Left forelimb (tissue), 1 donor: ENCODE measurements at regions not wholly inside any gene's neighbourhood (a gene's known extent, or its start where the extent isn't known, plus 50 kb on each side); places are given as distances from the start of the nearest gene placed in this dataset.
"Not testable (repeated sequence)": the region's sequence is repeated elsewhere in the genome, so short reads cannot be mapped to it uniquely, and the experiment has no call there.

Experiments
- DNase-seq: peaks from one replicate; pipeline ENCODE4 v3.0.0-alpha.2; 2018; ENCODE audit warnings: low spot score

- no peak for DNase-seq
These were observed 257.1 kb downstream of the ACKR3 start for GRCh38 chr2:236826606-236827156.

- DNase-seq = no peak
These were observed 257.7 kb upstream of the COPS8 start for GRCh38 chr2:236827997-236828396.

- DNase-seq = no peak
These were observed 256.9 kb upstream of the COPS8 start for GRCh38 chr2:236828820-236829219.

- no peak for DNase-seq
These were observed 254.8 kb upstream of the COPS8 start for GRCh38 chr2:236830926-236831325.

- DNase-seq = no peak
These were observed 254.0 kb upstream of the COPS8 start for GRCh38 chr2:236831698-236832097.

- no peak for DNase-seq
These were observed 252.1 kb upstream of the COPS8 start for GRCh38 chr2:236833501-236834073.

GRCh38 chr2:236834284-236834683 is 251.4 kb upstream of the COPS8 start:
- no peak for DNase-seq

GRCh38 chr2:236835307-236836024 is 250.2 kb upstream of the COPS8 start:
- DNase-seq = no peak

- DNase-seq = not testable (repeated sequence)
These were observed 249.7 kb upstream of the COPS8 start for GRCh38 chr2:236836028-236836427.

- no peak for DNase-seq
These were observed 245.5 kb upstream of the COPS8 start for GRCh38 chr2:236840215-236840614.

- no peak for DNase-seq
These were observed 244.8 kb upstream of the COPS8 start for GRCh38 chr2:236840857-236841256.

- DNase-seq = no peak
These were observed 244.3 kb upstream of the COPS8 start for GRCh38 chr2:236841389-236841788.

GRCh38 chr2:236843161-236843968 is 242.3 kb upstream of the COPS8 start:
- no peak for DNase-seq

GRCh38 chr2:236844711-236845110 is 241.0 kb upstream of the COPS8 start:
- no peak for DNase-seq

- DNase-seq = no peak
These were observed 238.7 kb upstream of the COPS8 start for GRCh38 chr2:236847023-236847422.

- DNase-seq = no peak
These were observed 238.0 kb upstream of the COPS8 start for GRCh38 chr2:236847538-236848263.

GRCh38 chr2:236848501-236848900 is 237.2 kb upstream of the COPS8 start:
- DNase-seq = no peak

- no peak for DNase-seq
These were observed 236.2 kb upstream of the COPS8 start for GRCh38 chr2:236849508-236849907.

GRCh38 chr2:236849940-236850339 is 235.7 kb upstream of the COPS8 start:
- DNase-seq = no peak

GRCh38 chr2:236851187-236851586 is 234.5 kb upstream of the COPS8 start:
- no peak for DNase-seq

- DNase-seq = no peak
These were observed 233.4 kb upstream of the COPS8 start for GRCh38 chr2:236852100-236852976.
